Gastroesophageal sphincter (tissue), 3 donors: ENCODE measurements at regions not wholly inside any gene's neighbourhood (a gene's known extent, or its start where the extent isn't known, plus 50 kb on each side); places are given as distances from the start of the nearest gene placed in this dataset.

ENCODE experiments used
- POLR2AphosphoS5 ChIP-seq: sonication (generic); formaldehyde crosslinking; IDR thresholded peaks from one replicate; pipeline ENCODE4 v1.6.1; 2017; ENCODE audit warnings: antibody characterized with exemption
- TF ChIP-seq, protein P1 (sequence below), 4 experiments: fragments of 200-600 bp in 2 of 4; fragments of 450-650 bp in 2 of 4; sonication (generic) in 1 of 4; IDR thresholded peaks; one replicate each; pipeline ENCODE4 v1.5.1; 2017 to 2019; ENCODE audit warnings: antibody characterized with exemption in 4 of 4, mild to moderate bottlenecking in 2 of 4, moderate library complexity in 2 of 4

DNA sequence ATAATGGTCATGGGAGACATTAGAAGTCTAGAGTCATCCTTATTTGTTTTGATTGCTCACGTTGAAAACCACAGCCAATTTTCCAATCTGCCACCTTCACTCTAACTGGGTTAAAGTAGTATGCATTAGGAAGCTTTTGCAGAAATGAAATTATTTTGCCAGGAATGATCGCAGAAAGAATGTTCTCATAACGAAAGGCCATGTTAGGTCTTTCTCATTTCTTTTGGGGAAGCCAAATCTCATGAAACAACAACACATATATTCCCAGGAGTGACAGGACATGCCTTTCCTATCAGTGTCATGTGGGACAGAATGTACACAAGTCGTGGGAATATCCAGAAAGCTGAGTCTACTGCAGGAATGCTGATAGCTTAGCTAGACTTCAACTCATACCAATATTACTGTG lies 386.3 kb downstream of the AASDHPPT start:
- TF ChIP-seq POLR2AphosphoS5: no peak
- TF ChIP-seq, protein P1, sequence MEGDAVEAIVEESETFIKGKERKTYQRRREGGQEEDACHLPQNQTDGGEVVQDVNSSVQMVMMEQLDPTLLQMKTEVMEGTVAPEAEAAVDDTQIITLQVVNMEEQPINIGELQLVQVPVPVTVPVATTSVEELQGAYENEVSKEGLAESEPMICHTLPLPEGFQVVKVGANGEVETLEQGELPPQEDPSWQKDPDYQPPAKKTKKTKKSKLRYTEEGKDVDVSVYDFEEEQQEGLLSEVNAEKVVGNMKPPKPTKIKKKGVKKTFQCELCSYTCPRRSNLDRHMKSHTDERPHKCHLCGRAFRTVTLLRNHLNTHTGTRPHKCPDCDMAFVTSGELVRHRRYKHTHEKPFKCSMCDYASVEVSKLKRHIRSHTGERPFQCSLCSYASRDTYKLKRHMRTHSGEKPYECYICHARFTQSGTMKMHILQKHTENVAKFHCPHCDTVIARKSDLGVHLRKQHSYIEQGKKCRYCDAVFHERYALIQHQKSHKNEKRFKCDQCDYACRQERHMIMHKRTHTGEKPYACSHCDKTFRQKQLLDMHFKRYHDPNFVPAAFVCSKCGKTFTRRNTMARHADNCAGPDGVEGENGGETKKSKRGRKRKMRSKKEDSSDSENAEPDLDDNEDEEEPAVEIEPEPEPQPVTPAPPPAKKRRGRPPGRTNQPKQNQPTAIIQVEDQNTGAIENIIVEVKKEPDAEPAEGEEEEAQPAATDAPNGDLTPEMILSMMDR (IDR thresholded peaks at IDR 0.05): no peak
